Retinal pigment epithelial cell (primary cell): ENCODE measurements at regions not wholly inside any gene's neighbourhood (a gene's known extent, or its start where the extent isn't known, plus 50 kb on each side); places are given as distances from the start of the nearest gene placed in this dataset.

ENCODE experiments used
- DNase-seq: peaks from one replicate; pipeline ENCODE4 v3.0.0-alpha.2; 2010; ENCODE audit warnings: low read depth
- H3K4me3 ChIP-seq: 2 replicates; pipeline ENCODE4 v1.5.1; 2011; ENCODE audit warnings: mild to moderate bottlenecking, low read length, control low read depth, moderate library complexity
- CTCF ChIP-seq: conservative IDR thresholded peaks from 2 replicates; pipeline ENCODE4 v1.5.1; 2011; ENCODE audit warnings: low read depth, low read length, control low read depth, inconsistent platforms

GRCh38 chr14:85466678-85467077 lies 63.3 kb upstream of the FLRT2 start:
- no peak for DNase-seq
- no peak for TF ChIP-seq CTCF
- no peak overlapping the region for H3K4me3 ChIP-seq

GRCh38 chr14:85468816-85469215 lies 61.1 kb upstream of the FLRT2 start:
- TF ChIP-seq CTCF = no peak
- no peak for DNase-seq
- H3K4me3 ChIP-seq = no peak overlapping the region

GRCh38 chr14:85471156-85471555 lies 58.8 kb upstream of the FLRT2 start:
- TF ChIP-seq CTCF = no peak
- DNase-seq = no peak

DNA sequence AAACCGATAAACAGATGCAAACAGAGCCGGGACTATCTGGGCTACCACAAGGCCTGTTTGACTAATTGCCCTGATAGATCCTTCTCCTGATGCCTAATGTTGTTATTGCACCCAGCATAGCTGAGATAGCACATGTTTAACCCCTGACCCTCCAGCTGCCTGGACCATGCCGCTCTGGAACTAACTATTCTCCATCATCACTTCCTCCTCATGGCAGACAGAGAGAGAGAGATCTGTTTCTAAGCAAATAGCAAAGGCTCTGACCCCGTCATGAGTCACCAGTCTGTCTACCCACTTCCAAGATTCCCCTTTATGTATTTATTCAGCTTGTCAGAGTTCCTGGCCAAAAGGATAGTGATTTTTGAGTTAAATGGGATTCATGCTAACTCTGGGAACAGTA lies 58.2 kb upstream of the FLRT2 start:
- no peak overlapping the region for H3K4me3 ChIP-seq
- peak; percentile 58 for DNase-seq
- TF ChIP-seq CTCF = no peak

More at GRCh38 chr14:85471156-85471555, 58.8 kb upstream of the FLRT2 start:
- H3K4me3 ChIP-seq = no peak overlapping the region

- no peak for DNase-seq
- H3K4me3 ChIP-seq = no peak overlapping the region
- TF ChIP-seq CTCF = no peak
These were observed 55.5 kb upstream of the FLRT2 start for GRCh38 chr14:85474431-85474830.

- peak; percentile 63 for DNase-seq
- TF ChIP-seq CTCF = no peak
These were observed 54.8 kb upstream of the FLRT2 start for GRCh38 chr14:85475113-85475512.

DNA sequence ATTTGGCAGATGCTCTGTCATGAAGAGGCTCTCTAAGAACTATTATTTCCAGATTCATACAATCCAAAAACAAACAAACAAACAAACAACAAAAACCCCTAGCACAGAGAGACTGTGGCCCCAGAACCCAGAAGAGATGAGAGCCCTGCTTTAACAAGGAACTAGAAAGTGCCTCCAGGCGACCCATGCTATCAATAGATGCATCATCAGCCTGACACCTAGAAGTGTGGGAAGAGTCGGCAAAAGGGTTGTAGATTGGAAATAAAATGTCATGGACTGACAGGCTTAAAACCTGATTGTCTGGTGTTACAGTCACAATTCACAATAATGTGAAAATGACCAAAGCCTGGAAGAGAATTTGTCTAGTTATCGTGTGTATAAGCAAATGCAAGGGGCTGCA lies 50.6 kb upstream of the FLRT2 start:
- TF ChIP-seq CTCF = no peak
- H3K4me3 ChIP-seq = no peak overlapping the region
- DNase-seq = no peak

More at GRCh38 chr14:85475113-85475512, 54.8 kb upstream of the FLRT2 start:
- H3K4me3 ChIP-seq = no peak overlapping the region
